H1 (cell line): ENCODE measurements at regions not wholly inside any gene's neighbourhood (a gene's known extent, or its start where the extent isn't known, plus 50 kb on each side); places are given as distances from the start of the nearest gene placed in this dataset.

Source experiments
- CTCF ChIA-PET: fragments of 300-600 bp; sonication (Branson Sonifier 250); formaldehyde crosslinking; loops from one replicate; lab custom pipeline; 2021; ENCODE audit not compliant: partially characterized antibody; lab: Charles Lee
- POLR2A ChIA-PET: fragments of 300-600 bp; sonication (Branson Sonifier 250); formaldehyde crosslinking; loops from one replicate; lab custom pipeline; 2021; ENCODE audit warnings: inconsistent platforms; ENCODE audit not compliant: partially characterized antibody; lab: Charles Lee
- DNase-seq, 2 experiments: peaks; one replicate each; pipeline versions ENCODE4 v3.0.0 to v3.0.0-alpha.2; 2010 to 2022; ENCODE audit warnings: low spot score in 2 of 2, low read depth in 1 of 2, mixed read lengths in 1 of 2
- FAIRE-seq: peaks from 2 replicates; lab custom pipeline; 2011; peaks lifted over from hg19 to GRCh38; lab: Jason Lieb, UNC
- H2AFZ ChIP-seq: 2 replicates; pipeline ENCODE4 v1.8.1; 2012; ENCODE audit warnings: low read length, inconsistent platforms
- H2AK5ac ChIP-seq: 2 replicates; pipeline ENCODE4 v1.6.1; 2013; ENCODE audit warnings: low read depth, low read length
- H2BK120ac ChIP-seq: replicated peaks from 2 replicates; pipeline ENCODE3; 2013; ENCODE audit warnings: low read depth, low read length, inconsistent platforms
- H2BK12ac ChIP-seq: 2 replicates; pipeline ENCODE4 v1.6.1; 2013; ENCODE audit warnings: low read depth, low read length
- H2BK15ac ChIP-seq: 2 replicates; pipeline ENCODE4 v1.6.1; 2013; ENCODE audit warnings: low read length
- H2BK20ac ChIP-seq: 2 replicates; pipeline ENCODE4 v1.6.1; 2013; ENCODE audit warnings: low read length
- H2BK5ac ChIP-seq: 2 replicates; pipeline ENCODE4 v1.6.1; 2013; ENCODE audit warnings: low read depth, low read length
- H3K14ac ChIP-seq: 2 replicates; pipeline ENCODE4 v1.6.1; 2013; ENCODE audit warnings: inconsistent platforms; ENCODE audit not compliant: insufficient read length
- H3K18ac ChIP-seq: 2 replicates; pipeline ENCODE4 v1.6.1; 2013; ENCODE audit warnings: low read length; ENCODE audit errors: extremely low read depth
- H3K23ac ChIP-seq: 2 replicates; pipeline ENCODE4 v1.6.1; 2013; ENCODE audit warnings: inconsistent platforms; ENCODE audit not compliant: insufficient read length
- H3K23me2 ChIP-seq: 2 replicates; pipeline ENCODE4 v1.6.1; 2013; ENCODE audit warnings: low read depth, low read length
- H3K27ac ChIP-seq: 2 replicates; pipeline ENCODE4 v1.6.1; 2011; ENCODE audit warnings: low read depth, low read length, inconsistent platforms
- H3K27me3 ChIP-seq, 4 experiments: replicated peaks in 1 of 4; 1 replicate in 1 of 4; 2 replicates in 3 of 4; pipeline versions ENCODE4 v1.6.1 to v1.8.1; 2011 to 2013; ENCODE audit warnings: low read length in 3 of 4, mild to moderate bottlenecking in 3 of 4, inconsistent platforms in 2 of 4, mixed read lengths in 2 of 4, moderate library complexity in 1 of 4; ENCODE audit not compliant: control insufficient read depth in 3 of 4, insufficient read depth in 3 of 4; ENCODE audit errors: extremely low read depth in 1 of 4
- H3K36me3 ChIP-seq, 4 experiments: 2 replicates each; pipeline versions ENCODE4 v1.6.1 to v1.8.1; 2011 to 2013; ENCODE audit warnings: mild to moderate bottlenecking in 4 of 4, low read length in 3 of 4, moderate library complexity in 2 of 4, control low read depth in 1 of 4, inconsistent platforms in 1 of 4; ENCODE audit not compliant: insufficient read depth in 4 of 4, control insufficient read depth in 2 of 4
- H3K4ac ChIP-seq: replicated peaks from 2 replicates; pipeline ENCODE3; 2013; ENCODE audit warnings: low read length, low read depth, mixed read lengths, inconsistent platforms; ENCODE audit not compliant: insufficient read length
- H3K4me1 ChIP-seq, 4 experiments: replicated peaks in 1 of 4; 1 replicate in 1 of 4; 2 replicates in 3 of 4; pipeline versions ENCODE4 v1.6.1 to v1.8.1; 2011 to 2013; ENCODE audit warnings: low read length in 3 of 4, inconsistent platforms in 2 of 4, mixed read lengths in 1 of 4; ENCODE audit not compliant: insufficient read depth in 4 of 4, control insufficient read depth in 3 of 4
- H3K4me2 ChIP-seq, 2 experiments: 2 replicates each; pipeline versions ENCODE4 v1.6.1 to v1.8.1; 2011 to 2013; ENCODE audit warnings: low read depth in 2 of 2, low read length in 2 of 2, control low read depth in 1 of 2, inconsistent platforms in 1 of 2, mild to moderate bottlenecking in 1 of 2; ENCODE audit not compliant: insufficient read depth in 1 of 2
- H3K4me3 ChIP-seq, 4 experiments: fragments of 200-600, 300-600 bp in 1 of 4; sonication (generic), shearing (Covaris generic), sonication (Bioruptor Twin) in 1 of 4; 2 replicates each; pipeline versions ENCODE4 v1.5.1 to v1.8.1; 2011 to 2016; ENCODE audit warnings: low read length in 4 of 4, low read depth in 3 of 4, control low read depth in 2 of 4, inconsistent platforms in 2 of 4, mild to moderate bottlenecking in 2 of 4, mixed read lengths in 1 of 4, moderate library complexity in 1 of 4; ENCODE audit not compliant: insufficient read depth in 2 of 4; ENCODE audit errors: extremely low read depth in 1 of 4
- H3K56ac ChIP-seq: replicated peaks from 2 replicates; pipeline ENCODE3; 2013; ENCODE audit warnings: low read depth, mild to moderate bottlenecking, mixed read lengths, low read length, inconsistent platforms; ENCODE audit not compliant: insufficient read length
- H3K79me1 ChIP-seq: 2 replicates; pipeline ENCODE4 v1.6.1; 2013; ENCODE audit warnings: low read depth, low read length, control low read depth
- H3K79me2 ChIP-seq, 2 experiments: 2 replicates each; pipeline versions ENCODE4 v1.6.1 to v1.8.1; 2012 to 2013; ENCODE audit warnings: low read length in 2 of 2, mild to moderate bottlenecking in 2 of 2, inconsistent platforms in 1 of 2; ENCODE audit not compliant: insufficient read depth in 2 of 2, control insufficient read depth in 1 of 2
- H3K9ac ChIP-seq, 4 experiments: replicated peaks in 1 of 4; 1 replicate in 1 of 4; 2 replicates in 3 of 4; pipeline versions ENCODE4 v1.6.1 to v1.8.1; 2011 to 2013; ENCODE audit warnings: low read depth in 3 of 4, low read length in 3 of 4, control low read depth in 2 of 4, mild to moderate bottlenecking in 2 of 4, moderate library complexity in 2 of 4, inconsistent platforms in 1 of 4; ENCODE audit errors: extremely low read depth in 1 of 4
- H3K9me3 ChIP-seq, 2 experiments: 2 replicates each; pipeline versions ENCODE4 v1.6.1 to v1.8.1; 2012 to 2013; ENCODE audit warnings: mild to moderate bottlenecking in 2 of 2, moderate library complexity in 2 of 2, control low read depth in 1 of 2, inconsistent platforms in 1 of 2, low read depth in 1 of 2, low read length in 1 of 2, mixed read lengths in 1 of 2; ENCODE audit not compliant: insufficient read depth in 2 of 2
- H4K20me1 ChIP-seq, 2 experiments: replicated peaks in 1 of 2; 2 replicates each; pipeline versions ENCODE3 to v1.8.1; 2011 to 2013; ENCODE audit warnings: inconsistent platforms in 2 of 2, low read length in 2 of 2, mild to moderate bottlenecking in 1 of 2; ENCODE audit not compliant: insufficient read depth in 2 of 2, control insufficient read depth in 1 of 2
- H4K5ac ChIP-seq: 2 replicates; pipeline ENCODE4 v1.6.1; 2013; ENCODE audit warnings: low read length, low read depth, mixed read lengths, inconsistent platforms; ENCODE audit not compliant: insufficient read length
- H4K8ac ChIP-seq: 2 replicates; pipeline ENCODE4 v1.8.0; 2013; ENCODE audit warnings: mild to moderate bottlenecking, moderate library complexity, low read length, inconsistent platforms; ENCODE audit not compliant: insufficient read depth; ENCODE audit errors: extremely low read depth
- H4K91ac ChIP-seq: replicated peaks from 2 replicates; pipeline ENCODE3; 2013; ENCODE audit warnings: low read length, mixed read lengths, inconsistent platforms; ENCODE audit not compliant: insufficient read length
- BACH1 ChIP-seq: IDR thresholded peaks from 2 replicates; pipeline ENCODE4 v1.6.1; 2012; ENCODE audit warnings: low read length, improper control_type of control experiment
- CHD1 ChIP-seq: IDR thresholded peaks from 2 replicates; pipeline ENCODE4 v1.6.1; 2012; ENCODE audit warnings: low read depth, low read length, improper control_type of control experiment
- WGBS, 2 experiments: shearing (Covaris generic) in 1 of 2; methylation state at CpG; one replicate each; pipeline versions ENCODE4 v1.1.6 to v1.1.7; 2013 to 2015; ENCODE audit warnings: low lambda C conversion rate in 2 of 2, mixed read lengths in 2 of 2, inconsistent platforms in 1 of 2, low coverage in 1 of 2, missing lambda C conversion rate in 1 of 2; ENCODE audit not compliant: insufficient replicate concordance in 2 of 2, insufficient coverage in 1 of 2, insufficient read length in 1 of 2; ENCODE audit errors: extremely low coverage in 1 of 2, missing lambda C conversion rate in 1 of 2; 5-methylcytosine and 5-hydroxymethylcytosine counted together

- Histone ChIP-seq H3K56ac (no peak overlapping the region), H3K9ac (no peak overlapping the region), H4K20me1 (no peaks in the 10 kb centered on the region), H3K23me2 (no peaks in the 10 kb centered on the region; the same call in 1 of the 2 replicates), H3K79me2 (no peaks in the 10 kb centered on the region), H2BK5ac (no peak overlapping the region), H3K4me2 (no peak overlapping the region), H3K9me3 (peaks cover 6 to 72% of the 10 kb centered on the region in 2 experiments; a peak in 3 of 4 replicates), H3K27me3 (no peaks in the 10 kb centered on the region), H4K91ac (no peak overlapping the region), H3K4me3 (no peak overlapping the region), H3K27ac (no peak overlapping the region), H3K36me3 (no peaks in the 10 kb centered on the region), H2BK120ac (no peak overlapping the region), H4K5ac (no peak overlapping the region), H2AFZ (no peak overlapping the region), H3K18ac (no peak overlapping the region), H2BK15ac (no peak overlapping the region), H2AK5ac (no peak overlapping the region), H3K4me1 (no peaks in the 10 kb centered on the region), H3K14ac (no peak overlapping the region), H4K8ac (no peak overlapping the region), H3K23ac (no peak overlapping the region), H2BK20ac (no peak overlapping the region), H2BK12ac (no peak overlapping the region), H3K4ac (no peak overlapping the region), H3K79me1 (no peaks in the 10 kb centered on the region)
- TF ChIP-seq BACH1: no peak
- TF ChIP-seq CHD1: no peak
- POLR2A ChIA-PET: no interaction called here
- FAIRE-seq (no peak), DNase-seq (no peak)
- WGBS, 2 experiments: 80% methylated on average over 1 of the region's 2 CpGs; no CpG with 5 or more reads in 1 of the 2 experiments
- CTCF ChIA-PET: no interaction called here
These were observed 775.9 kb upstream of the TSPY4 start for GRCh38 chrY:8561385-8561784.
